ENCODE measurements at regions not wholly inside any gene's neighbourhood (a gene's known extent, or its start where the extent isn't known, plus 50 kb on each side); places are given as distances from the start of the nearest gene placed in this dataset.

- Histone ChIP-seq H3K9me2 (ENCODE audit: insufficient read depth) (0 out of 2 replicates have a peak, but pooled peaks cover 6% of the 10 kb centered on the region), H3K4me2 (no peak overlapping the region), H2AFZ (peak overlapping the region; percentile 14; the same call in 1 of the 2 replicates), H4K20me1 (replicated peaks; ENCODE audit: insufficient read depth) (no peaks in the 10 kb centered on the region), H3K27me3 (ENCODE audit: insufficient read depth) (no peaks in the 10 kb centered on the region), H3K4me3 (no peak overlapping the region), H3K79me2 (replicated peaks; ENCODE audit: insufficient read depth) (no peaks in the 10 kb centered on the region), H3K27ac (ENCODE audit: low read depth) (no peak overlapping the region), H3K36me3 (ENCODE audit: insufficient read depth) (no peaks in the 10 kb centered on the region), H3K4me1 (ENCODE audit: insufficient read depth) (peaks cover 35% of the 10 kb centered on the region), H3F3A (replicated peaks; ENCODE audit: low read depth) (no peaks in the 10 kb centered on the region)
- TF ChIP-seq POLR2AphosphoS5 (IDR thresholded peaks at IDR 0.05; ENCODE audit: low read depth) (no peak), ZNF331 (CRISPR knock-in tag; IDR thresholded peaks at IDR 0.05; ENCODE audit: low read depth) (no peak), ZNF114 (CRISPR knock-in tag; IDR thresholded peaks at IDR 0.05) (no peak), EZH2phosphoT487 (IDR thresholded peaks at IDR 0.05; ENCODE audit: unreplicated experiment) (no peak)
- ATAC-seq (no peak), DNase-seq (ENCODE audit: low spot score) (no peak)
- H3K36me3 Mint-ChIP-seq (ENCODE audit: low read depth): no peaks in the 10 kb centered on the region; the same call in 2 of the 3 replicates
- no peak overlapping the region for H3K27ac Mint-ChIP-seq
- H3K9me3 Mint-ChIP-seq: peaks cover 3% of the 10 kb centered on the region; the same call in 2 of the 3 replicates
- no peak overlapping the region for H3K4me3 Mint-ChIP-seq
- peaks cover 8% of the 10 kb centered on the region for H3K27me3 Mint-ChIP-seq (ENCODE audit: insufficient read depth, low read depth, poor library complexity)
- H3K4me1 Mint-ChIP-seq: peaks cover 40% of the 10 kb centered on the region
Measured at GRCh38 chr1:220367833-220368232, 95.6 kb upstream of the RAB3GAP2 start.

GRCh38 chr1:220366269-220366668 is 94.0 kb upstream of the RAB3GAP2 start:
- no peaks in the 10 kb centered on the region; the same call in 2 of the 3 replicates for H3K36me3 Mint-ChIP-seq (ENCODE audit: low read depth)

More at GRCh38 chr1:220366269-220366668, 94.0 kb upstream of the RAB3GAP2 start:
- Mint-ChIP-seq H3K4me1 (peaks cover 43% of the 10 kb centered on the region), H3K9me3 (peaks cover 3% of the 10 kb centered on the region; the same call in 2 of the 3 replicates), H3K27ac (no peak overlapping the region), H3K4me3 (no peak overlapping the region), H3K27me3 (ENCODE audit: insufficient read depth, low read depth, poor library complexity) (peaks cover 6% of the 10 kb centered on the region)
- no peak for DNase-seq (ENCODE audit: low spot score)
- no peaks in the 10 kb centered on the region for H4K20me1 ChIP-seq (replicated peaks; ENCODE audit: insufficient read depth)
- H3K79me2 ChIP-seq (replicated peaks; ENCODE audit: insufficient read depth): no peaks in the 10 kb centered on the region
- H3K36me3 ChIP-seq (ENCODE audit: insufficient read depth): no peaks in the 10 kb centered on the region
- H3K27me3 ChIP-seq (ENCODE audit: insufficient read depth): no peaks in the 10 kb centered on the region
- no peak for ATAC-seq
- H2AFZ ChIP-seq: no peak overlapping the region; the same call in 1 of the 2 replicates
- 0 out of 2 replicates have a peak, but pooled peaks cover 9% of the 10 kb centered on the region for H3K9me2 ChIP-seq (ENCODE audit: insufficient read depth)
- no peak overlapping the region for H3K27ac ChIP-seq (ENCODE audit: low read depth)
- no peak overlapping the region for H3K4me2 ChIP-seq
- TF ChIP-seq EZH2phosphoT487 (IDR thresholded peaks at IDR 0.05; ENCODE audit: unreplicated experiment) (no peak), ETS1 (IDR thresholded peaks at IDR 0.05) (no peak), ZNF331 (CRISPR knock-in tag; IDR thresholded peaks at IDR 0.05; ENCODE audit: low read depth) (no peak), ZNF462 (CRISPR knock-in tag; IDR thresholded peaks at IDR 0.05) (no peak), NANOG (IDR thresholded peaks at IDR 0.05; ENCODE audit: borderline replicate concordance) (no peak), CREB1 (CRISPR knock-in tag; IDR thresholded peaks at IDR 0.05; ENCODE audit: low read depth) (no peak), CTCF (conservative IDR thresholded peaks at IDR 0.05; ENCODE audit: low read depth in 2 of 2) (no peak), ZNF114 (CRISPR knock-in tag; IDR thresholded peaks at IDR 0.05) (no peak)
- H3K4me1 ChIP-seq (ENCODE audit: insufficient read depth): peaks cover 35% of the 10 kb centered on the region
- no peaks in the 10 kb centered on the region for H3F3A ChIP-seq (replicated peaks; ENCODE audit: low read depth)
- no peak overlapping the region for H3K4me3 ChIP-seq

All from GM23338 (cell line).